ENCODE measurements at regions not wholly inside any gene's neighbourhood (a gene's known extent, or its start where the extent isn't known, plus 50 kb on each side); places are given as distances from the start of the nearest gene placed in this dataset.
"Not testable (repeated sequence)": the region's sequence is repeated elsewhere in the genome, so short reads cannot be mapped to it uniquely, and the experiment has no call there.

- DNase-seq, result no peak
These were observed 199.7 kb upstream of the PITRM1 start for GRCh38 chr10:3372281-3372680.

GRCh38 chr10:3371624-3372023, 199.0 kb upstream of the PITRM1 start:
- DNase-seq, result not testable (repeated sequence)

GRCh38 chr10:3366735-3367405, 194.3 kb upstream of the PITRM1 start:
- DNase-seq, result no peak

GRCh38 chr10:3366043-3366442, 193.5 kb upstream of the PITRM1 start:
- no peak for DNase-seq

GRCh38 chr10:3365630-3366029, 193.0 kb upstream of the PITRM1 start:
- DNase-seq, result no peak

- no peak for DNase-seq
These were observed 192.3 kb upstream of the PITRM1 start for GRCh38 chr10:3364768-3365480.

- peak; percentile 19 for DNase-seq
These were observed 190.9 kb upstream of the PITRM1 start for GRCh38 chr10:3363311-3364045.

GRCh38 chr10:3362394-3362793, 189.8 kb upstream of the PITRM1 start:
- no peak for DNase-seq

GRCh38 chr10:3361640-3362039, 189.1 kb upstream of the PITRM1 start:
- DNase-seq, result no peak

GRCh38 chr10:3357737-3358136, 185.2 kb upstream of the PITRM1 start:
- no peak for DNase-seq

GRCh38 chr10:3355536-3355935, 183.0 kb upstream of the PITRM1 start:
- no peak for DNase-seq

GRCh38 chr10:3354174-3354900, 181.8 kb upstream of the PITRM1 start:
- no peak for DNase-seq

- no peak for DNase-seq
These were observed 180.7 kb upstream of the PITRM1 start for GRCh38 chr10:3353235-3353634.

- no peak for DNase-seq
These were observed 178.2 kb upstream of the PITRM1 start for GRCh38 chr10:3350617-3351258.

GRCh38 chr10:3350205-3350604, 177.6 kb upstream of the PITRM1 start:
- no peak for DNase-seq

GRCh38 chr10:3348564-3348963, 176.0 kb upstream of the PITRM1 start:
- DNase-seq, result no peak

- DNase-seq, result no peak
These were observed 175.0 kb upstream of the PITRM1 start for GRCh38 chr10:3347413-3348182.

- no peak for DNase-seq
These were observed 174.3 kb upstream of the PITRM1 start for GRCh38 chr10:3346851-3347250.

- DNase-seq, result no peak
These were observed 170.2 kb upstream of the PITRM1 start for GRCh38 chr10:3342771-3343170.

GRCh38 chr10:3340127-3340730, 167.6 kb upstream of the PITRM1 start:
- no peak for DNase-seq

- DNase-seq, result no peak
These were observed 167.0 kb upstream of the PITRM1 start for GRCh38 chr10:3339531-3339950.
